ENCODE measurements at regions not wholly inside any gene's neighbourhood (a gene's known extent, or its start where the extent isn't known, plus 50 kb on each side); places are given as distances from the start of the nearest gene placed in this dataset.

GRCh38 chr4:97330917-97331316, 812.4 kb downstream of the STPG2 start:
- DNase-seq: no peak
- H3K18ac ChIP-seq (ENCODE audit: low read length): no peak overlapping the region
- H2AK5ac ChIP-seq (ENCODE audit: low read length): no peak overlapping the region
- H3K4me1 ChIP-seq (ENCODE audit: control insufficient read depth, low read depth, low read length): no peaks in the 10 kb centered on the region
- no peak overlapping the region for H4K8ac ChIP-seq (ENCODE audit: low read depth, low read length)
- H3K23ac ChIP-seq (ENCODE audit: low read length): no peak overlapping the region
- no CpG with 5 or more reads among the region's 1 CpG for WGBS (ENCODE audit: extremely low coverage, insufficient coverage, low lambda C conversion rate)
- H3K9ac ChIP-seq (ENCODE audit: low read length): no peak overlapping the region
- H3K27ac ChIP-seq (ENCODE audit: low read depth, low read length): no peak overlapping the region
- no peak overlapping the region for H3K56ac ChIP-seq (ENCODE audit: low read length)
- no peak overlapping the region for H2BK15ac ChIP-seq (replicated peaks; ENCODE audit: low read depth)
- H3K4me3 ChIP-seq (ENCODE audit: low read length): no peak overlapping the region
- no peak overlapping the region for H3K4ac ChIP-seq (ENCODE audit: low read depth, low read length)
- H4K5ac ChIP-seq (ENCODE audit: low read length): no peak overlapping the region
- H3K27me3 ChIP-seq (ENCODE audit: insufficient read depth, low read length, poor library complexity): no peaks in the 10 kb centered on the region
- no peaks in the 10 kb centered on the region for H3K36me3 ChIP-seq (ENCODE audit: control insufficient read depth, insufficient read depth, low read length)
- H2BK120ac ChIP-seq (ENCODE audit: low read depth, low read length): no peak overlapping the region
- H2BK5ac ChIP-seq (ENCODE audit: low read length): no peak overlapping the region
- no peaks in the 10 kb centered on the region for H3K79me1 ChIP-seq (ENCODE audit: low read length)
- no peak overlapping the region for H3K4me2 ChIP-seq (ENCODE audit: low read length)
- no peaks in the 10 kb centered on the region for H3K79me2 ChIP-seq (ENCODE audit: control insufficient read depth, insufficient read depth, low read length)

- H3K23ac ChIP-seq (ENCODE audit: low read length): no peak overlapping the region
- no peaks in the 10 kb centered on the region for H3K79me1 ChIP-seq (ENCODE audit: low read length)
- no peak overlapping the region for H3K4me2 ChIP-seq (ENCODE audit: low read length)
- no peak for DNase-seq
- WGBS (ENCODE audit: extremely low coverage, insufficient coverage, low lambda C conversion rate): no CpG with 5 or more reads among the region's 2 CpGs
- no peak overlapping the region for H3K18ac ChIP-seq (ENCODE audit: low read length)
- H3K56ac ChIP-seq (ENCODE audit: low read length): no peak overlapping the region
- no peak overlapping the region for H2AK5ac ChIP-seq (ENCODE audit: low read length)
- H3K4me1 ChIP-seq (ENCODE audit: control insufficient read depth, low read depth, low read length): no peaks in the 10 kb centered on the region
- no peak overlapping the region for H2BK5ac ChIP-seq (ENCODE audit: low read length)
- no peak overlapping the region for H3K4ac ChIP-seq (ENCODE audit: low read depth, low read length)
- no peak overlapping the region for H4K5ac ChIP-seq (ENCODE audit: low read length)
- H3K27ac ChIP-seq (ENCODE audit: low read depth, low read length): no peak overlapping the region
- no peaks in the 10 kb centered on the region for H3K36me3 ChIP-seq (ENCODE audit: control insufficient read depth, insufficient read depth, low read length)
- H3K79me2 ChIP-seq (ENCODE audit: control insufficient read depth, insufficient read depth, low read length): no peaks in the 10 kb centered on the region
- no peak overlapping the region for H3K9ac ChIP-seq (ENCODE audit: low read length)
- H2BK120ac ChIP-seq (ENCODE audit: low read depth, low read length): no peak overlapping the region
- H3K4me3 ChIP-seq (ENCODE audit: low read length): no peak overlapping the region
- no peak overlapping the region for H4K8ac ChIP-seq (ENCODE audit: low read depth, low read length)
- no peak overlapping the region for H2BK15ac ChIP-seq (replicated peaks; ENCODE audit: low read depth)
- H3K27me3 ChIP-seq (ENCODE audit: insufficient read depth, low read length, poor library complexity): no peaks in the 10 kb centered on the region
These were observed 808.9 kb downstream of the STPG2 start for GRCh38 chr4:97334348-97334747.

- no peak for DNase-seq
- WGBS (ENCODE audit: extremely low coverage, insufficient coverage, low lambda C conversion rate): no CpG with 5 or more reads among the region's 1 CpG
These were observed 793.6 kb downstream of the STPG2 start for GRCh38 chr4:97349468-97350186.

GRCh38 chr4:97353876-97354275, 789.4 kb downstream of the STPG2 start:
- H3K4me3 ChIP-seq (ENCODE audit: low read length): no peak overlapping the region

More at GRCh38 chr4:97349468-97350186, 793.6 kb downstream of the STPG2 start:
- Histone ChIP-seq H2BK5ac (ENCODE audit: low read length) (no peak overlapping the region), H3K27ac (ENCODE audit: low read depth, low read length) (no peak overlapping the region), H3K36me3 (ENCODE audit: control insufficient read depth, insufficient read depth, low read length) (no peaks in the 10 kb centered on the region), H3K9ac (ENCODE audit: low read length) (no peak overlapping the region), H3K4me2 (ENCODE audit: low read length) (no peak overlapping the region), H3K27me3 (ENCODE audit: insufficient read depth, low read length, poor library complexity) (no peaks in the 10 kb centered on the region), H3K56ac (ENCODE audit: low read length) (no peak overlapping the region), H2AK5ac (ENCODE audit: low read length) (no peak overlapping the region), H4K5ac (ENCODE audit: low read length) (no peak overlapping the region), H3K4me3 (ENCODE audit: low read length) (no peak overlapping the region), H3K79me1 (ENCODE audit: low read length) (no peaks in the 10 kb centered on the region), H4K8ac (ENCODE audit: low read depth, low read length) (no peak overlapping the region), H3K4me1 (ENCODE audit: control insufficient read depth, low read depth, low read length) (no peaks in the 10 kb centered on the region), H3K79me2 (ENCODE audit: control insufficient read depth, insufficient read depth, low read length) (no peaks in the 10 kb centered on the region), H2BK15ac (replicated peaks; ENCODE audit: low read depth) (no peak overlapping the region), H3K4ac (ENCODE audit: low read depth, low read length) (no peak overlapping the region), H3K23ac (ENCODE audit: low read length) (no peak overlapping the region), H3K18ac (ENCODE audit: low read length) (no peak overlapping the region), H2BK120ac (ENCODE audit: low read depth, low read length) (no peak overlapping the region)

DNA sequence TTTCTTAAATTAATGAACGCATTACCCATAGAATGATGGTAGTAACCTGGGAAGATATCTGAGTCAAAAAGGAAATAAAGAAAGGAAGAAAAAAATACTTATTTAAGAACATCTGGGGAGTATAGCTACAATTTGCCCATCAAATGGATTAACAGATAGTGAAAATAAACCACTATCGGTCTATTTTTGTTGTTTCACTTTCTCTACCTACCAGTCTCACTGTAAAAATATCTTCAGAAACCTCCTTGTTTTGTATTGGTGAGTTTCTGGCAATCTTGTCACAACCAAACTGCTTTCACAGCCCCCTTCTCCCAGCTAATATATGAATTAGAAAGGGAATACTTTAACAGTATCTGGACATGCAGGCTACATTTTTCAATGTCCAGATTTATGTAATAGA, 783.5 kb downstream of the STPG2 start:
- Histone ChIP-seq H3K4ac (ENCODE audit: low read depth, low read length) (no peak overlapping the region), H2AK5ac (ENCODE audit: low read length) (no peak overlapping the region), H3K56ac (ENCODE audit: low read length) (no peak overlapping the region), H3K36me3 (ENCODE audit: control insufficient read depth, insufficient read depth, low read length) (no peaks in the 10 kb centered on the region), H3K4me3 (ENCODE audit: low read length) (no peak overlapping the region), H3K4me1 (ENCODE audit: control insufficient read depth, low read depth, low read length) (no peaks in the 10 kb centered on the region), H3K27ac (ENCODE audit: low read depth, low read length) (no peak overlapping the region), H2BK5ac (ENCODE audit: low read length) (no peak overlapping the region), H3K79me1 (ENCODE audit: low read length) (no peaks in the 10 kb centered on the region), H3K18ac (ENCODE audit: low read length) (no peak overlapping the region), H3K27me3 (ENCODE audit: insufficient read depth, low read length, poor library complexity) (no peaks in the 10 kb centered on the region), H4K5ac (ENCODE audit: low read length) (no peak overlapping the region), H4K8ac (ENCODE audit: low read depth, low read length) (no peak overlapping the region), H2BK15ac (replicated peaks; ENCODE audit: low read depth) (no peak overlapping the region), H3K9ac (ENCODE audit: low read length) (no peak overlapping the region), H2BK120ac (ENCODE audit: low read depth, low read length) (no peak overlapping the region), H3K79me2 (ENCODE audit: control insufficient read depth, insufficient read depth, low read length) (no peaks in the 10 kb centered on the region), H3K23ac (ENCODE audit: low read length) (no peak overlapping the region), H3K4me2 (ENCODE audit: low read length) (no peak overlapping the region)
- no peak for DNase-seq
- no CpG with 5 or more reads among the region's 2 CpGs for WGBS (ENCODE audit: extremely low coverage, insufficient coverage, low lambda C conversion rate)

More at GRCh38 chr4:97353876-97354275, 789.4 kb downstream of the STPG2 start:
- H3K18ac ChIP-seq (ENCODE audit: low read length): no peak overlapping the region
- H3K4me2 ChIP-seq (ENCODE audit: low read length): no peak overlapping the region
- H3K27me3 ChIP-seq (ENCODE audit: insufficient read depth, low read length, poor library complexity): no peaks in the 10 kb centered on the region
- H3K79me2 ChIP-seq (ENCODE audit: control insufficient read depth, insufficient read depth, low read length): no peaks in the 10 kb centered on the region
- no peak overlapping the region for H3K27ac ChIP-seq (ENCODE audit: low read depth, low read length)
- no peaks in the 10 kb centered on the region for H3K79me1 ChIP-seq (ENCODE audit: low read length)
- no CpG with 5 or more reads among the region's 1 CpG for WGBS (ENCODE audit: extremely low coverage, insufficient coverage, low lambda C conversion rate)
- no peak overlapping the region for H4K8ac ChIP-seq (ENCODE audit: low read depth, low read length)
- no peak overlapping the region for H2BK15ac ChIP-seq (replicated peaks; ENCODE audit: low read depth)
- no peak overlapping the region for H2BK5ac ChIP-seq (ENCODE audit: low read length)
- DNase-seq: no peak
- no peaks in the 10 kb centered on the region for H3K36me3 ChIP-seq (ENCODE audit: control insufficient read depth, insufficient read depth, low read length)
- H3K9ac ChIP-seq (ENCODE audit: low read length): no peak overlapping the region
- H3K56ac ChIP-seq (ENCODE audit: low read length): no peak overlapping the region
- no peak overlapping the region for H4K5ac ChIP-seq (ENCODE audit: low read length)
- H3K4ac ChIP-seq (ENCODE audit: low read depth, low read length): no peak overlapping the region
- no peaks in the 10 kb centered on the region for H3K4me1 ChIP-seq (ENCODE audit: control insufficient read depth, low read depth, low read length)
- no peak overlapping the region for H2AK5ac ChIP-seq (ENCODE audit: low read length)
- H2BK120ac ChIP-seq (ENCODE audit: low read depth, low read length): no peak overlapping the region
- H3K23ac ChIP-seq (ENCODE audit: low read length): no peak overlapping the region

DNA sequence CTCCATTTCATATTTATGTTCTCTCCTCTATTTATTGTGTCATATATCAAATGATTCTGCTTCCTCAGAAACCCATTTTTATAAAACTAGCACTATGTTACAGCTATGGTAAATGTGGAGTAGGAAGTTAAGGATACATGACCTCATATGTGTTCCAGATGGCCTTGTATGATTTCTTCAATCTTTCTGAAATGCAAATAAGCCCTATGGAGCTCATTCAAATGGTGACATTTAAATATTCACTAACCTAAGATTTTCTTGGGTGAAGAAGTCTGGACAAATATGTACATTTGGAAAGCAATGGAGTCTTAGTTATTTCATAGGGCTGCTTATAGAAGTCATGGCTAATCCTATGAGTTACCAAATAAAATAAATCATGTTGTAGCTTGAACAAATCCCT, 782.5 kb downstream of the STPG2 start:
- no peak overlapping the region for H3K9ac ChIP-seq (ENCODE audit: low read length)
- no peaks in the 10 kb centered on the region for H3K79me2 ChIP-seq (ENCODE audit: control insufficient read depth, insufficient read depth, low read length)
- no peak overlapping the region for H3K56ac ChIP-seq (ENCODE audit: low read length)
- H3K4me1 ChIP-seq (ENCODE audit: control insufficient read depth, low read depth, low read length): no peaks in the 10 kb centered on the region
- no peak overlapping the region for H2BK5ac ChIP-seq (ENCODE audit: low read length)
- H3K4ac ChIP-seq (ENCODE audit: low read depth, low read length): no peak overlapping the region
- H2BK15ac ChIP-seq (replicated peaks; ENCODE audit: low read depth): no peak overlapping the region
- no peak overlapping the region for H2BK120ac ChIP-seq (ENCODE audit: low read depth, low read length)
- no peak overlapping the region for H4K8ac ChIP-seq (ENCODE audit: low read depth, low read length)
- H3K27me3 ChIP-seq (ENCODE audit: insufficient read depth, low read length, poor library complexity): no peaks in the 10 kb centered on the region
- H4K5ac ChIP-seq (ENCODE audit: low read length): no peak overlapping the region
- H3K23ac ChIP-seq (ENCODE audit: low read length): no peak overlapping the region
- no peak overlapping the region for H3K4me3 ChIP-seq (ENCODE audit: low read length)
- DNase-seq: no peak
- no peaks in the 10 kb centered on the region for H3K79me1 ChIP-seq (ENCODE audit: low read length)
- no peak overlapping the region for H3K27ac ChIP-seq (ENCODE audit: low read depth, low read length)
- H2AK5ac ChIP-seq (ENCODE audit: low read length): no peak overlapping the region
- no peak overlapping the region for H3K4me2 ChIP-seq (ENCODE audit: low read length)
- no peaks in the 10 kb centered on the region for H3K36me3 ChIP-seq (ENCODE audit: control insufficient read depth, insufficient read depth, low read length)
- no peak overlapping the region for H3K18ac ChIP-seq (ENCODE audit: low read length)
